IMR-90 (cell line): ENCODE measurements at regions not wholly inside any gene's neighbourhood (a gene's known extent, or its start where the extent isn't known, plus 50 kb on each side); places are given as distances from the start of the nearest gene placed in this dataset.

Experiments used
- ATAC-seq: fragments of 200-7000 bp; cut with Tn5 transposase; 2 replicates; pipeline ENCODE4 v1.9.1; 2020; ENCODE audit warnings: low read depth, mild to moderate bottlenecking, moderate library complexity
- BruUV-seq: library from RNA; stranded (reverse); fragments of 400-500 nt; replicated peaks from 2 replicates; lab custom pipeline; 2021; lab: Mats Ljungman, UMichigan
- CTCF ChIA-PET: fragments of 300-600 bp; formaldehyde crosslinking; extraction: SDS; loops from one replicate; lab custom pipeline; 2021; ENCODE audit warnings: antibody characterized with exemption; lab: Yijun Ruan, JAX
- POLR2A ChIA-PET: fragments of 300-600 bp; sonication (Branson Sonifier 250); formaldehyde crosslinking; loops from one replicate; lab custom pipeline; 2022; ENCODE audit warnings: antibody characterized with exemption; ENCODE audit not compliant: unreplicated experiment; lab: Charles Lee
- DNase-seq: peaks from one replicate; pipeline ENCODE4 v3.0.0; 2013
- H2AFZ ChIP-seq: replicated peaks from 2 replicates; pipeline ENCODE3; 2013; ENCODE audit warnings: low read length, mild to moderate bottlenecking; ENCODE audit not compliant: poor library complexity
- H2AK5ac ChIP-seq: 2 replicates; pipeline ENCODE4 v1.6.1; 2013; ENCODE audit warnings: low read depth, low read length, inconsistent platforms
- H2AK9ac ChIP-seq: replicated peaks from 2 replicates; pipeline ENCODE3; 2013; ENCODE audit warnings: mild to moderate bottlenecking, low read depth, low read length, moderate library complexity; ENCODE audit not compliant: poor library complexity
- H2BK120ac ChIP-seq: 2 replicates; pipeline ENCODE4 v1.6.1; 2013; ENCODE audit warnings: low read depth, low read length, inconsistent platforms
- H2BK15ac ChIP-seq: 3 replicates; pipeline ENCODE4 v1.6.1; 2013; ENCODE audit warnings: low read depth, low read length, inconsistent platforms
- H2BK20ac ChIP-seq: 2 replicates; pipeline ENCODE4 v1.6.1; 2013; ENCODE audit warnings: low read depth, mild to moderate bottlenecking, inconsistent platforms, low read length, moderate library complexity
- H2BK5ac ChIP-seq: 2 replicates; pipeline ENCODE4 v1.6.1; 2013; ENCODE audit warnings: mild to moderate bottlenecking, low read depth, low read length, inconsistent platforms; ENCODE audit not compliant: poor library complexity, severe bottlenecking
- H3K14ac ChIP-seq: replicated peaks from 2 replicates; pipeline ENCODE4 v1.6.1; 2013; ENCODE audit warnings: low read depth, low read length, inconsistent platforms
- H3K18ac ChIP-seq: 2 replicates; pipeline ENCODE4 v1.6.1; 2013; ENCODE audit warnings: low read depth, low read length, control low read depth
- H3K23ac ChIP-seq: 2 replicates; pipeline ENCODE4 v1.6.1; 2013; ENCODE audit warnings: low read depth, low read length, inconsistent platforms
- H3K27ac ChIP-seq: 2 replicates; pipeline ENCODE4 v1.5.1; 2013; ENCODE audit warnings: mild to moderate bottlenecking, control low read depth, low read length; ENCODE audit not compliant: insufficient read depth
- H3K27me3 ChIP-seq: 2 replicates; pipeline ENCODE4 v1.6.1; 2013; ENCODE audit warnings: low read length; ENCODE audit not compliant: control insufficient read depth, insufficient read depth
- H3K36me3 ChIP-seq: 2 replicates; pipeline ENCODE4 v1.6.1; 2013; ENCODE audit warnings: low read length, mixed read lengths; ENCODE audit not compliant: control insufficient read depth, insufficient read depth
- H3K4ac ChIP-seq: 2 replicates; pipeline ENCODE4 v1.6.1; 2013; ENCODE audit warnings: low read depth, low read length, inconsistent platforms
- H3K4me1 ChIP-seq: 2 replicates; pipeline ENCODE4 v1.6.1; 2013; ENCODE audit warnings: low read length, mixed read lengths; ENCODE audit not compliant: control insufficient read depth, insufficient read depth
- H3K4me2 ChIP-seq: 2 replicates; pipeline ENCODE4 v1.6.1; 2013; ENCODE audit warnings: low read depth, mild to moderate bottlenecking, control low read depth, low read length, moderate library complexity
- H3K4me3 ChIP-seq: 2 replicates; pipeline ENCODE4 v1.5.1; 2013; ENCODE audit warnings: low read depth, mild to moderate bottlenecking, control low read depth, low read length, moderate library complexity; ENCODE audit not compliant: insufficient read depth
- H3K56ac ChIP-seq: 2 replicates; pipeline ENCODE4 v1.6.1; 2013; ENCODE audit warnings: low read length, inconsistent platforms; ENCODE audit not compliant: insufficient read depth; ENCODE audit errors: extremely low read depth
- H3K79me1 ChIP-seq, 2 experiments: 2 replicates each; pipeline ENCODE4 v1.6.1; 2013; ENCODE audit warnings: low read length in 2 of 2, inconsistent platforms in 1 of 2, low read depth in 1 of 2
- H3K9ac ChIP-seq: 2 replicates; pipeline ENCODE4 v1.6.1; 2013; ENCODE audit warnings: low read depth, low read length, control low read depth
- H3K9me1 ChIP-seq: 2 replicates; pipeline ENCODE4 v1.6.1; 2013; ENCODE audit warnings: low read length, inconsistent platforms; ENCODE audit not compliant: insufficient read depth
- H3K9me3 ChIP-seq: 2 replicates; pipeline ENCODE4 v1.6.1; 2013; ENCODE audit warnings: low read length; ENCODE audit not compliant: control insufficient read depth, insufficient read depth
- H4K20me1 ChIP-seq: 2 replicates; pipeline ENCODE4 v1.6.1; 2013; ENCODE audit warnings: low read length, inconsistent platforms; ENCODE audit not compliant: insufficient read depth
- H4K5ac ChIP-seq: 2 replicates; pipeline ENCODE4 v1.6.1; 2013; ENCODE audit warnings: mild to moderate bottlenecking, low read depth, low read length, control low read depth
- H4K8ac ChIP-seq, 2 experiments: 2 replicates each; pipeline ENCODE4 v1.6.1; 2013; ENCODE audit warnings: low read depth in 2 of 2, low read length in 2 of 2, control low read depth in 1 of 2, inconsistent platforms in 1 of 2
- H4K91ac ChIP-seq: 2 replicates; pipeline ENCODE4 v1.6.1; 2013; ENCODE audit warnings: low read depth, low read length, inconsistent platforms; ENCODE audit not compliant: insufficient read depth
- BHLHE40 ChIP-seq: fragments of 150-350 bp; IDR thresholded peaks from 2 replicates; pipeline ENCODE4 v1.6.1; 2016; ENCODE audit warnings: mild to moderate bottlenecking, low read depth, low read length
- CEBPB ChIP-seq: IDR thresholded peaks from 2 replicates; pipeline ENCODE4 v1.6.1; 2012; ENCODE audit warnings: low read depth, low read length, improper control_type of control experiment
- CHD1 ChIP-seq: IDR thresholded peaks from 2 replicates; pipeline ENCODE4 v1.6.1; 2012; ENCODE audit warnings: low read depth, low read length, improper control_type of control experiment
- ELK1 ChIP-seq: fragments of 150-350 bp; IDR thresholded peaks from 2 replicates; pipeline ENCODE4 v1.6.1; 2016; ENCODE audit warnings: low read depth, mild to moderate bottlenecking, low read length, moderate library complexity, borderline replicate concordance
- FOS ChIP-seq: fragments of 150-350 bp; IDR thresholded peaks from 2 replicates; pipeline ENCODE4 v1.6.1; 2016; ENCODE audit warnings: low read depth, low read length
- MAFK ChIP-seq: IDR thresholded peaks from 2 replicates; pipeline ENCODE4 v1.6.1; 2012; ENCODE audit warnings: low read depth, low read length, improper control_type of control experiment
- MAZ ChIP-seq: IDR thresholded peaks from 2 replicates; pipeline ENCODE4 v1.6.1; 2012; ENCODE audit warnings: low read depth, mild to moderate bottlenecking, low read length, improper control_type of control experiment, moderate library complexity, borderline replicate concordance
- MXI1 ChIP-seq: IDR thresholded peaks from 2 replicates; pipeline ENCODE4 v1.6.1; 2012; ENCODE audit warnings: low read depth, mild to moderate bottlenecking, low read length, moderate library complexity, borderline replicate concordance
- NFE2L2 ChIP-seq: fragments of 150-350 bp; IDR thresholded peaks from 2 replicates; pipeline ENCODE4 v1.6.1; 2016; ENCODE audit warnings: low read depth, mild to moderate bottlenecking, low read length
- POLR2A ChIP-seq: IDR thresholded peaks from 2 replicates; pipeline ENCODE4 v1.6.1; 2012; ENCODE audit warnings: mild to moderate bottlenecking, low read depth, low read length
- RAD21 ChIP-seq: IDR thresholded peaks from 2 replicates; pipeline ENCODE4 v1.6.1; 2012; ENCODE audit warnings: low read length, improper control_type of control experiment
- RCOR1 ChIP-seq: IDR thresholded peaks from 2 replicates; pipeline ENCODE4 v1.6.1; 2012; ENCODE audit warnings: mild to moderate bottlenecking, low read length, improper control_type of control experiment; ENCODE audit not compliant: insufficient replicate concordance
- RFX5 ChIP-seq: IDR thresholded peaks from 2 replicates; pipeline ENCODE4 v1.8.0; 2012; ENCODE audit warnings: low read depth, mild to moderate bottlenecking, low read length, moderate library complexity
- SMC3 ChIP-seq: fragments of 150-350 bp; IDR thresholded peaks from 2 replicates; pipeline ENCODE4 v1.6.1; 2016; ENCODE audit warnings: low read depth, mild to moderate bottlenecking, antibody characterized with exemption, low read length, moderate library complexity
- USF2 ChIP-seq: fragments of 150-350 bp; IDR thresholded peaks from 2 replicates; pipeline ENCODE4 v1.6.1; 2017; ENCODE audit warnings: mild to moderate bottlenecking, antibody characterized with exemption, low read length, low read depth
- WGBS, 2 experiments: methylation state at CpG; one replicate each; pipeline versions ENCODE4 v1.1.5 to v1.1.7; 2013; ENCODE audit warnings: missing lambda C conversion rate in 2 of 2; ENCODE audit not compliant: insufficient read length in 1 of 2; ENCODE audit errors: extremely low coverage in 2 of 2; 5-methylcytosine and 5-hydroxymethylcytosine counted together
- dilution Hi-C: fragments of 300-500 bp; cut with HindIII; formaldehyde crosslinking; loops from one replicate; pipeline ENCODE4 v1.14.3; 2018; ENCODE audit warnings: low sequenced_read_pairs; ENCODE audit not compliant: unreplicated experiment
- in situ Hi-C: fragments of 300-500 bp; cut with MboI; formaldehyde crosslinking; loops from 3 replicates; pipeline ENCODE4 v1.14.3; 2019; ENCODE audit warnings: low sequenced_read_pairs, inconsistent platforms, mixed read lengths
- intact Hi-C: fragments of 100-400 bp; cut with micrococcal nuclease; formaldehyde crosslinking; loops from 2 replicates; pipeline ENCODE4 v1.10.0; 2022

GRCh38 chr14:34137001-34137745, 186.3 kb upstream of the EGLN3 start:
- H3K27ac ChIP-seq = no peak overlapping the region
- no peak overlapping the region for H4K91ac ChIP-seq
- no peak overlapping the region for H3K14ac ChIP-seq
- H2BK20ac ChIP-seq = no peak overlapping the region
- H3K79me1 ChIP-seq = no peaks in the 10 kb centered on the region
- no peak overlapping the region for H3K4me2 ChIP-seq
- no peak overlapping the region for H3K18ac ChIP-seq
- no TSS peak for BruUV-seq
- H2BK5ac ChIP-seq = no peak overlapping the region
- no peak overlapping the region for H4K5ac ChIP-seq
- no CpG with 5 or more reads among the region's 3 CpGs for WGBS, 2 experiments
- POLR2A ChIA-PET = no interaction called here
- no peak overlapping the region for H2BK15ac ChIP-seq
- H3K4ac ChIP-seq = no peak overlapping the region
- DNase-seq = no peak
- dilution Hi-C loops = no loop called here
- no peak overlapping the region for H3K23ac ChIP-seq
- no peaks in the 10 kb centered on the region for H3K4me1 ChIP-seq
- in situ Hi-C loops = no loop called here
- H2AFZ ChIP-seq = no peak overlapping the region
- no peak for TF ChIP-seq RAD21
- TF ChIP-seq USF2 = no peak
- TF ChIP-seq POLR2A = no peak
- TF ChIP-seq CEBPB = no peak
- TF ChIP-seq MAFK = no peak
- TF ChIP-seq NFE2L2 = no peak
- TF ChIP-seq SMC3 = no peak
- TF ChIP-seq FOS = no peak
- TF ChIP-seq MAZ = no peak
- TF ChIP-seq RCOR1 = no peak
- no peak for TF ChIP-seq BHLHE40
- no peak for TF ChIP-seq RFX5
- TF ChIP-seq MXI1 = no peak
- TF ChIP-seq CHD1 = no peak
- TF ChIP-seq ELK1 = no peak
- CTCF ChIA-PET = no interaction called here
- no peaks in the 10 kb centered on the region; the same call in 1 of the 2 replicates for H3K27me3 ChIP-seq
- H2BK120ac ChIP-seq = no peak overlapping the region
- H3K4me3 ChIP-seq = no peak overlapping the region
- H3K9ac ChIP-seq = no peak overlapping the region
- H4K8ac ChIP-seq = no peak overlapping the region
- no peaks in the 10 kb centered on the region for H3K9me1 ChIP-seq
- no peak for ATAC-seq
- no peaks in the 10 kb centered on the region for H3K36me3 ChIP-seq
- intact Hi-C loops = no loop called here
- H2AK5ac ChIP-seq = no peak overlapping the region
- no peak overlapping the region for H3K56ac ChIP-seq
- H2AK9ac ChIP-seq = no peak overlapping the region
- H4K20me1 ChIP-seq = no peaks in the 10 kb centered on the region
- H3K9me3 ChIP-seq = no peaks in the 10 kb centered on the region
